GM18498 (cell line): ENCODE measurements at regions not wholly inside any gene's neighbourhood (a gene's known extent, or its start where the extent isn't known, plus 50 kb on each side); places are given as distances from the start of the nearest gene placed in this dataset.

ENCODE experiments used
- ATAC-seq: cut with Tn5 transposase; IDR thresholded peaks from one replicate; pipeline ENCODE4 v1.9.1; 2021; ENCODE audit warnings: mild to moderate bottlenecking, moderate library complexity; ENCODE audit not compliant: unreplicated experiment

- no peak for ATAC-seq
These were observed 62.3 kb upstream of the CALM2 start for GRCh38 chr2:47238638-47239037.

- ATAC-seq: no peak
These were observed 61.3 kb upstream of the CALM2 start for GRCh38 chr2:47237375-47238334.

- no peak for ATAC-seq
These were observed 60.3 kb upstream of the CALM2 start for GRCh38 chr2:47236503-47237215.

GRCh38 chr2:47235132-47235531 is 58.8 kb upstream of the CALM2 start:
- no peak for ATAC-seq

GRCh38 chr2:47234456-47234855 is 58.1 kb upstream of the CALM2 start:
- no peak for ATAC-seq

- no peak for ATAC-seq
These were observed 56.6 kb upstream of the CALM2 start for GRCh38 chr2:47232738-47233415.

GRCh38 chr2:47230418-47230817 is 54.1 kb upstream of the CALM2 start:
- no peak for ATAC-seq

GRCh38 chr2:47227532-47228279 is 51.4 kb upstream of the CALM2 start:
- no peak for ATAC-seq

- no peak for ATAC-seq
These were observed 50.6 kb upstream of the CALM2 start for GRCh38 chr2:47226923-47227220.

GRCh38 chr2:47226132-47226922 is 50.0 kb upstream of the CALM2 start:
- no peak for ATAC-seq
